GM23338 (cell line): ENCODE measurements at regions not wholly inside any gene's neighbourhood (a gene's known extent, or its start where the extent isn't known, plus 50 kb on each side); places are given as distances from the start of the nearest gene placed in this dataset.

Experiments used
- CREB1 ChIP-seq: fragments of 250-450 bp; sonication (Bioruptor Pico); IDR thresholded peaks from 2 replicates; pipeline ENCODE4 v1.5.0; 2020; ENCODE audit warnings: low read depth, mild to moderate bottlenecking, moderate library complexity
- CTCF ChIP-seq, 2 experiments: fragments of 200-600 bp in 1 of 2; sonication (generic) in 1 of 2; conservative IDR thresholded peaks; 2 replicates each; pipeline versions ENCODE4 v1.5.1 to v1.6.1; 2016 to 2017; ENCODE audit warnings: antibody characterized with exemption in 2 of 2, low read depth in 2 of 2, mild to moderate bottlenecking in 2 of 2, moderate library complexity in 1 of 2
- ETS1 ChIP-seq: IDR thresholded peaks from 2 replicates; pipeline ENCODE4 v1.6.1; 2016; ENCODE audit warnings: antibody characterized with exemption
- EZH2 ChIP-seq: fragments of 200-600 bp; sonication (generic); IDR thresholded peaks from one replicate; pipeline ENCODE4 v1.8.0; 2017; ENCODE audit warnings: antibody characterized with exemption, mild to moderate bottlenecking, low read depth; ENCODE audit not compliant: unreplicated experiment
- EZH2phosphoT487 ChIP-seq: fragments of 200-600 bp; sonication (generic); IDR thresholded peaks from one replicate; pipeline ENCODE4 v1.8.1; 2018; ENCODE audit warnings: antibody characterized with exemption; ENCODE audit not compliant: unreplicated experiment
- JUNB ChIP-seq: IDR thresholded peaks from one replicate; pipeline ENCODE4 v1.6.1; 2016; ENCODE audit warnings: antibody characterized with exemption; ENCODE audit not compliant: unreplicated experiment
- NANOG ChIP-seq: IDR thresholded peaks from 2 replicates; pipeline ENCODE4 v1.6.1; 2016; ENCODE audit warnings: antibody characterized with exemption, borderline replicate concordance
- POLR2AphosphoS5 ChIP-seq: IDR thresholded peaks from 2 replicates; pipeline ENCODE4 v1.6.1; 2016; ENCODE audit warnings: antibody characterized with exemption, low read depth
- ZNF114 ChIP-seq: fragments of 250-450 bp; sonication (Bioruptor Pico); IDR thresholded peaks from 2 replicates; pipeline ENCODE4 v1.5.0; 2020; ENCODE audit warnings: mild to moderate bottlenecking, moderate library complexity
- ZNF331 ChIP-seq: fragments of 250-450 bp; sonication (Bioruptor Pico); IDR thresholded peaks from 2 replicates; pipeline ENCODE4 v1.5.0; 2020; ENCODE audit warnings: low read depth, mild to moderate bottlenecking, moderate library complexity
- TF ChIP-seq, protein P1 (sequence below): fragments of 250-450 bp; sonication (Bioruptor Pico); IDR thresholded peaks from 2 replicates; pipeline ENCODE4 v1.5.0; 2020; ENCODE audit warnings: mild to moderate bottlenecking, moderate library complexity

DNA sequence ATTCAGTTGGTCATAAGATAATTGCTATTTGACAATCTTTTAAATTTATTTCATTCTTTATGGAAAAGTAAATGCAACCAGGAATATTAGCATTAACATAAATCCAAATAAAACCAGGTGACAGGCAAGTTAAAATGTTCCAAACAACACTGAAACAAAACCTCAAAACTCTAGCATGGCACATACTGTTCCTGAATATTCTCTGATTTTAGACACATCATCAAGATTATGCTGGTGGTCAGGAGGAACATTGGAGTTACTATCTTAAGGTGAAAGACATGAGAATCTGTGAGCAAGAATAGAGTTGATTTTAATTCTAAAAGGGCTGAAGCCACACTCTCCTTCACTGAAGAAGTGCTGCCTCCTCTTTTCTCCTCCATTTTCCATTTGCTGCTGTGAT, 421.0 kb upstream of the THBS1 start (continued):
- TF ChIP-seq, protein P1, sequence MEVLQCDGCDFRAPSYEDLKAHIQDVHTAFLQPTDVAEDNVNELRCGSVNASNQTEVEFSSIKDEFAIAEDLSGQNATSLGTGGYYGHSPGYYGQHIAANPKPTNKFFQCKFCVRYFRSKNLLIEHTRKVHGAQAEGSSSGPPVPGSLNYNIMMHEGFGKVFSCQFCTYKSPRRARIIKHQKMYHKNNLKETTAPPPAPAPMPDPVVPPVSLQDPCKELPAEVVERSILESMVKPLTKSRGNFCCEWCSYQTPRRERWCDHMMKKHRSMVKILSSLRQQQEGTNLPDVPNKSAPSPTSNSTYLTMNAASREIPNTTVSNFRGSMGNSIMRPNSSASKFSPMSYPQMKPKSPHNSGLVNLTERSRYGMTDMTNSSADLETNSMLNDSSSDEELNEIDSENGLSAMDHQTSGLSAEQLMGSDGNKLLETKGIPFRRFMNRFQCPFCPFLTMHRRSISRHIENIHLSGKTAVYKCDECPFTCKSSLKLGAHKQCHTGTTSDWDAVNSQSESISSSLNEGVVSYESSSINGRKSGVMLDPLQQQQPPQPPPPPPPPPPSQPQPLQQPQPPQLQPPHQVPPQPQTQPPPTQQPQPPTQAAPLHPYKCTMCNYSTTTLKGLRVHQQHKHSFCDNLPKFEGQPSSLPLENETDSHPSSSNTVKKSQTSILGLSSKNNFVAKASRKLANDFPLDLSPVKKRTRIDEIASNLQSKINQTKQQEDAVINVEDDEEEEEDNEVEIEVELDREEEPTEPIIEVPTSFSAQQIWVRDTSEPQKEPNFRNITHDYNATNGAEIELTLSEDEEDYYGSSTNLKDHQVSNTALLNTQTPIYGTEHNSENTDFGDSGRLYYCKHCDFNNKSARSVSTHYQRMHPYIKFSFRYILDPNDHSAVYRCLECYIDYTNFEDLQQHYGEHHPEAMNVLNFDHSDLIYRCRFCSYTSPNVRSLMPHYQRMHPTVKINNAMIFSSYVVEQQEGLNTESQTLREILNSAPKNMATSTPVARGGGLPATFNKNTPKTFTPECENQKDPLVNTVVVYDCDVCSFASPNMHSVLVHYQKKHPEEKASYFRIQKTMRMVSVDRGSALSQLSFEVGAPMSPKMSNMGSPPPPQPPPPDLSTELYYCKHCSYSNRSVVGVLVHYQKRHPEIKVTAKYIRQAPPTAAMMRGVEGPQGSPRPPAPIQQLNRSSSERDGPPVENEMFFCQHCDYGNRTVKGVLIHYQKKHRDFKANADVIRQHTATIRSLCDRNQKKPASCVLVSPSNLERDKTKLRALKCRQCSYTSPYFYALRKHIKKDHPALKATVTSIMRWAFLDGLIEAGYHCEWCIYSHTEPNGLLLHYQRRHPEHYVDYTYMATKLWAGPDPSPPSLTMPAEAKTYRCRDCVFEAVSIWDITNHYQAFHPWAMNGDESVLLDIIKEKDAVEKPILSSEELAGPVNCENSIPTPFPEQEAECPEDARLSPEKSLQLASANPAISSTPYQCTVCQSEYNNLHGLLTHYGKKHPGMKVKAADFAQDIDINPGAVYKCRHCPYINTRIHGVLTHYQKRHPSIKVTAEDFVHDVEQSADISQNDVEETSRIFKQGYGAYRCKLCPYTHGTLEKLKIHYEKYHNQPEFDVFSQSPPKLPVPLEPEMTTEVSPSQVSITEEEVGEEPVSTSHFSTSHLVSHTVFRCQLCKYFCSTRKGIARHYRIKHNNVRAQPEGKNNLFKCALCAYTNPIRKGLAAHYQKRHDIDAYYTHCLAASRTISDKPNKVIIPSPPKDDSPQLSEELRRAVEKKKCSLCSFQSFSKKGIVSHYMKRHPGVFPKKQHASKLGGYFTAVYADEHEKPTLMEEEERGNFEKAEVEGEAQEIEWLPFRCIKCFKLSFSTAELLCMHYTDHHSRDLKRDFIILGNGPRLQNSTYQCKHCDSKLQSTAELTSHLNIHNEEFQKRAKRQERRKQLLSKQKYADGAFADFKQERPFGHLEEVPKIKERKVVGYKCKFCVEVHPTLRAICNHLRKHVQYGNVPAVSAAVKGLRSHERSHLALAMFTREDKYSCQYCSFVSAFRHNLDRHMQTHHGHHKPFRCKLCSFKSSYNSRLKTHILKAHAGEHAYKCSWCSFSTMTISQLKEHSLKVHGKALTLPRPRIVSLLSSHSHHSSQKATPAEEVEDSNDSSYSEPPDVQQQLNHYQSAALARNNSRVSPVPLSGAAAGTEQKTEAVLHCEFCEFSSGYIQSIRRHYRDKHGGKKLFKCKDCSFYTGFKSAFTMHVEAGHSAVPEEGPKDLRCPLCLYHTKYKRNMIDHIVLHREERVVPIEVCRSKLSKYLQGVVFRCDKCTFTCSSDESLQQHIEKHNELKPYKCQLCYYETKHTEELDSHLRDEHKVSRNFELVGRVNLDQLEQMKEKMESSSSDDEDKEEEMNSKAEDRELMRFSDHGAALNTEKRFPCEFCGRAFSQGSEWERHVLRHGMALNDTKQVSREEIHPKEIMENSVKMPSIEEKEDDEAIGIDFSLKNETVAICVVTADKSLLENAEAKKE: no peak
- TF ChIP-seq ZNF331 (no peak), ETS1 (no peak), POLR2AphosphoS5 (no peak), EZH2 (no peak), CTCF (conservative IDR thresholded peaks at IDR 0.05; ENCODE audit: low read depth in 2 of 2) (no peak), EZH2phosphoT487 (no peak), JUNB (no peak), NANOG (no peak), ZNF114 (CRISPR knock-in tag) (no peak), CREB1 (CRISPR knock-in tag) (no peak)
